B cell (primary cell): ENCODE measurements at regions not wholly inside any gene's neighbourhood (a gene's known extent, or its start where the extent isn't known, plus 50 kb on each side); places are given as distances from the start of the nearest gene placed in this dataset.

Experiments used
- ATAC-seq: fragments of 200-7000 bp; cut with Tn5 transposase; one replicate; pipeline ENCODE4 v1.10.0; 2021; ENCODE audit warnings: low read depth, mild to moderate bottlenecking, moderate number of reproducible peaks, moderate library complexity
- CTCF ChIA-PET: fragments of 350-600 bp; sonication (Branson Sonifier 250); formaldehyde crosslinking; loops from one replicate; lab custom pipeline; 2021; ENCODE audit warnings: antibody characterized with exemption, inconsistent platforms; lab: Charles Lee
- POLR2A ChIA-PET: fragments of 350-600 bp; sonication (Branson Sonifier 250); formaldehyde crosslinking; loops from one replicate; lab custom pipeline; 2021; ENCODE audit warnings: antibody characterized with exemption; lab: Charles Lee
- DNase-seq: peaks from one replicate; pipeline ENCODE4 v3.0.0; 2013
- H2AFZ ChIP-seq: 2 replicates; pipeline ENCODE4 v1.6.1; 2012; ENCODE audit warnings: mild to moderate bottlenecking, low read depth, low read length; ENCODE audit not compliant: insufficient read depth, poor library complexity, severe bottlenecking
- H3K27ac ChIP-seq, 2 donors: 1 replicate in 1 of 2; 2 replicates in 1 of 2; pipeline ENCODE4 v1.5.1; 2012 to 2013; ENCODE audit warnings: low read length in 2 of 2, mild to moderate bottlenecking in 2 of 2, moderate library complexity in 1 of 2
- H3K27me3 ChIP-seq, 4 experiments: fragments of 200-600 bp in 1 of 4; sonication (generic) in 1 of 4; replicated peaks in 1 of 4; 1 replicate in 2 of 4; 2 replicates in 2 of 4; pipeline versions ENCODE4 v1.6.1 to v1.7.0; 2013 to 2016; ENCODE audit warnings: low read length in 3 of 4, mild to moderate bottlenecking in 2 of 4, mixed read lengths in 1 of 4, moderate library complexity in 1 of 4; ENCODE audit not compliant: insufficient read depth in 4 of 4, control insufficient read depth in 3 of 4; ENCODE audit errors: control extremely low read depth in 1 of 4
- H3K36me3 ChIP-seq, 2 experiments: replicated peaks in 1 of 2; 1 replicate in 1 of 2; 2 replicates in 1 of 2; pipeline versions ENCODE4 v1.6.1 to v1.7.1; 2013; ENCODE audit warnings: low read length in 1 of 2; ENCODE audit not compliant: insufficient read depth in 2 of 2, control insufficient read depth in 1 of 2; ENCODE audit errors: control extremely low read depth in 1 of 2, extremely low read depth in 1 of 2
- H3K4me1 ChIP-seq, 2 donors: fragments of 200-600 bp in 1 of 2; sonication (generic) in 1 of 2; 1 replicate in 1 of 2; 2 replicates in 1 of 2; pipeline versions ENCODE4 v1.5.1 to v1.6.1; 2013 to 2017; ENCODE audit warnings: low read length in 2 of 2; ENCODE audit not compliant: control insufficient read depth in 2 of 2, insufficient read depth in 2 of 2
- H3K4me2 ChIP-seq: replicated peaks from 2 replicates; pipeline ENCODE3; 2012; ENCODE audit warnings: mild to moderate bottlenecking, low read depth, low read length; ENCODE audit not compliant: poor library complexity, severe bottlenecking
- H3K4me3 ChIP-seq, 5 experiments: fragments of 200-600 bp in 1 of 5; sonication (generic) in 1 of 5; 1 replicate in 3 of 5; 2 replicates in 2 of 5; pipeline versions ENCODE4 v1.5.1 to v1.7.0; 2011 to 2016; ENCODE audit warnings: low read length in 4 of 5, mild to moderate bottlenecking in 4 of 5, low read depth in 2 of 5, control low read depth in 1 of 5, moderate library complexity in 1 of 5; ENCODE audit not compliant: insufficient read depth in 1 of 5; ENCODE audit errors: control extremely low read depth in 1 of 5, extremely low read depth in 1 of 5
- H3K79me2 ChIP-seq: fragments of 200-600 bp; sonication (generic); one replicate; pipeline ENCODE4 v1.6.0; 2016; ENCODE audit warnings: low read length; ENCODE audit not compliant: control insufficient read depth, insufficient read depth
- H3K9ac ChIP-seq: fragments of 200-600 bp; sonication (generic); 2 replicates; pipeline ENCODE4 v1.6.1; 2017; ENCODE audit warnings: mild to moderate bottlenecking, low read length, moderate library complexity
- H3K9me3 ChIP-seq, 3 donors: one replicate each; pipeline versions ENCODE4 v1.6.1 to v1.7.1; 2013; ENCODE audit warnings: low read length in 2 of 3; ENCODE audit not compliant: control insufficient read depth in 2 of 3, insufficient read depth in 1 of 3; ENCODE audit errors: control extremely low read depth in 1 of 3
- H4K20me1 ChIP-seq: 2 replicates; pipeline ENCODE4 v1.6.0; 2012; ENCODE audit warnings: mild to moderate bottlenecking, low read length; ENCODE audit not compliant: insufficient read depth, control insufficient read depth, poor library complexity, severe bottlenecking
- H3K27ac Mint-ChIP-seq: one replicate; pipeline ENCODE4 v1.8.0; 2021; ENCODE audit warnings: mixed read lengths
- H3K27me3 Mint-ChIP-seq: one replicate; pipeline ENCODE4 v1.8.0; 2021; ENCODE audit warnings: mixed read lengths
- H3K4me1 Mint-ChIP-seq: one replicate; pipeline ENCODE4 v1.8.0; 2021; ENCODE audit warnings: mixed read lengths
- H3K4me3 Mint-ChIP-seq: one replicate; pipeline ENCODE4 v1.8.0; 2021; ENCODE audit warnings: mixed read lengths
- H3K9me3 Mint-ChIP-seq: one replicate; pipeline ENCODE4 v1.8.0; 2022; ENCODE audit warnings: mixed read lengths; ENCODE audit not compliant: insufficient read depth
- CTCF ChIP-seq: fragments of 200-600 bp; IDR thresholded peaks from one replicate; pipeline ENCODE4 v1.8.0; 2022; ENCODE audit warnings: antibody characterized with exemption, mild to moderate bottlenecking
- EZH2 ChIP-seq: IDR thresholded peaks from 2 replicates; pipeline ENCODE4 v1.6.1; 2012; ENCODE audit warnings: borderline replicate concordance, low read depth, mild to moderate bottlenecking, moderate library complexity, low read length; ENCODE audit not compliant: insufficient read depth, poor library complexity, severe bottlenecking
- WGBS: methylation state at CpG from one replicate; pipeline ENCODE4 v1.1.5; 2013; ENCODE audit warnings: missing lambda C conversion rate; ENCODE audit not compliant: insufficient coverage; 5-methylcytosine and 5-hydroxymethylcytosine counted together
- intact Hi-C: fragments of 100-400 bp; cut with micrococcal nuclease; formaldehyde crosslinking; loops from one replicate; pipeline ENCODE4 v1.10.0; 2022

- DNase-seq (no peak), ATAC-seq (no peak)
- Histone ChIP-seq H3K4me2 (no peak overlapping the region), H3K4me1 (no peaks in the 10 kb centered on the region), H3K9me3 (peaks cover 0 to 5% (median 2%) of the 10 kb centered on the region in 3 donors), H3K27ac (no peak overlapping the region), H4K20me1 (no peaks in the 10 kb centered on the region), H3K9ac (no peak overlapping the region), H3K36me3 (no peaks in the 10 kb centered on the region), H3K27me3 (peaks cover 0 to 4% (median 0%) of the 10 kb centered on the region in 4 experiments), H3K79me2 (no peaks in the 10 kb centered on the region), H2AFZ (no peak overlapping the region), H3K4me3 (no peak overlapping the region)
- H3K9me3 Mint-ChIP-seq, result peaks cover 4% of the 10 kb centered on the region
- WGBS, result 59% methylated on average over 2 of the region's 3 CpGs
- ChIA-PET POLR2A (no interaction called here), CTCF (no interaction called here)
- no peak for TF ChIP-seq CTCF
- no peak for TF ChIP-seq EZH2
- H3K4me3 Mint-ChIP-seq, result no peak overlapping the region
- H3K4me1 Mint-ChIP-seq, result no peaks in the 10 kb centered on the region
- H3K27me3 Mint-ChIP-seq, result peaks cover 40% of the 10 kb centered on the region
- no peak overlapping the region for H3K27ac Mint-ChIP-seq
- intact Hi-C loops, result no loop called here
These were observed 105.0 kb upstream of the NANOS1 start for GRCh38 chr10:118924493-118924892.

- DNase-seq (no peak), ATAC-seq (no peak)
- CTCF ChIA-PET, result no interaction called here
- H3K9me3 Mint-ChIP-seq, result peaks cover 5% of the 10 kb centered on the region
- Histone ChIP-seq H4K20me1 (no peaks in the 10 kb centered on the region), H3K9ac (no peak overlapping the region), H3K4me2 (no peak overlapping the region), H3K9me3 (peaks cover 0 to 6% (median 4%) of the 10 kb centered on the region in 3 donors), H3K79me2 (no peaks in the 10 kb centered on the region), H3K4me3 (no peak overlapping the region), H3K27me3 (peaks cover 0 to 4% (median 0%) of the 10 kb centered on the region in 4 experiments), H3K36me3 (no peaks in the 10 kb centered on the region), H3K27ac (no peak overlapping the region), H2AFZ (no peak overlapping the region), H3K4me1 (no peaks in the 10 kb centered on the region)
- no peak overlapping the region for H3K27ac Mint-ChIP-seq
- POLR2A ChIA-PET, result no interaction called here
- no peaks in the 10 kb centered on the region for H3K4me1 Mint-ChIP-seq
- intact Hi-C loops, result no loop called here
- peaks cover 36% of the 10 kb centered on the region for H3K27me3 Mint-ChIP-seq
- 69% methylated on average over 8 of the region's 8 CpGs for WGBS
- no peak for TF ChIP-seq CTCF
- H3K4me3 Mint-ChIP-seq, result no peak overlapping the region
These were observed 104.0 kb upstream of the NANOS1 start for GRCh38 chr10:118925404-118926071.
